ENCODE measurements at regions not wholly inside any gene's neighbourhood (a gene's known extent, or its start where the extent isn't known, plus 50 kb on each side); places are given as distances from the start of the nearest gene placed in this dataset.

DNA sequence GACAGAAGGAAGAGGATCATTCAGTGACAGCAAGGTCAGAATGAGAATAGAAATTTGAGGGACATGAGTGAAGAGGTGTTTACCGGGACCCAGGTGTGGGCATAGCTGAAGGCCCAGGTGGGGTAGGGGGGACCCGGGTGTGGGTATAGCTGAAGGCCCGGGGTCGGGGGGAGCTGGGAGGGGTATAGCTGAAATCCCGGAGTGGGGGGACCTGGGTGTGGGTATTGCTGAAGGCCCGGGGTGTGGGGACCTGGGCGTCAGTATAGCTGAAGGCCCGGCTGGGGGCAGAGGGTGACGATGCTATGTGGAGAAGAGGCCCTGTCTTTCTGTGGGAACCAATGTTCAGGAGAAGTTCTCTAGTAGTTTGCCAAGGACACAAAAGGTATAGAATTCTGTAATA, 183.0 kb upstream of the PITRM1 start:
- no peaks in the 10 kb centered on the region for H3K36me3 ChIP-seq
- 97 to 98% methylated on average over 9 of the region's 9 CpGs for WGBS, 2 donors
- H3K9me3 ChIP-seq = peaks cover 0 to 11% (median 0%) of the 10 kb centered on the region in 11 donors
- peaks cover 0 to 9% (median 6%) of the 10 kb centered on the region in 9 donors for H3K4me1 ChIP-seq
- DNase-seq (no peak), ATAC-seq (no peak)
- intact Hi-C loops (cut with DNase I) = no loop called here
- no peak overlapping the region for H3K27ac ChIP-seq
- no peak overlapping the region for H3K4me3 ChIP-seq
- H3K27me3 ChIP-seq = no peaks in the 10 kb centered on the region
- TF ChIP-seq, protein P1, sequence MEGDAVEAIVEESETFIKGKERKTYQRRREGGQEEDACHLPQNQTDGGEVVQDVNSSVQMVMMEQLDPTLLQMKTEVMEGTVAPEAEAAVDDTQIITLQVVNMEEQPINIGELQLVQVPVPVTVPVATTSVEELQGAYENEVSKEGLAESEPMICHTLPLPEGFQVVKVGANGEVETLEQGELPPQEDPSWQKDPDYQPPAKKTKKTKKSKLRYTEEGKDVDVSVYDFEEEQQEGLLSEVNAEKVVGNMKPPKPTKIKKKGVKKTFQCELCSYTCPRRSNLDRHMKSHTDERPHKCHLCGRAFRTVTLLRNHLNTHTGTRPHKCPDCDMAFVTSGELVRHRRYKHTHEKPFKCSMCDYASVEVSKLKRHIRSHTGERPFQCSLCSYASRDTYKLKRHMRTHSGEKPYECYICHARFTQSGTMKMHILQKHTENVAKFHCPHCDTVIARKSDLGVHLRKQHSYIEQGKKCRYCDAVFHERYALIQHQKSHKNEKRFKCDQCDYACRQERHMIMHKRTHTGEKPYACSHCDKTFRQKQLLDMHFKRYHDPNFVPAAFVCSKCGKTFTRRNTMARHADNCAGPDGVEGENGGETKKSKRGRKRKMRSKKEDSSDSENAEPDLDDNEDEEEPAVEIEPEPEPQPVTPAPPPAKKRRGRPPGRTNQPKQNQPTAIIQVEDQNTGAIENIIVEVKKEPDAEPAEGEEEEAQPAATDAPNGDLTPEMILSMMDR (IDR thresholded peaks at IDR 0.05) = no peak

DNA sequence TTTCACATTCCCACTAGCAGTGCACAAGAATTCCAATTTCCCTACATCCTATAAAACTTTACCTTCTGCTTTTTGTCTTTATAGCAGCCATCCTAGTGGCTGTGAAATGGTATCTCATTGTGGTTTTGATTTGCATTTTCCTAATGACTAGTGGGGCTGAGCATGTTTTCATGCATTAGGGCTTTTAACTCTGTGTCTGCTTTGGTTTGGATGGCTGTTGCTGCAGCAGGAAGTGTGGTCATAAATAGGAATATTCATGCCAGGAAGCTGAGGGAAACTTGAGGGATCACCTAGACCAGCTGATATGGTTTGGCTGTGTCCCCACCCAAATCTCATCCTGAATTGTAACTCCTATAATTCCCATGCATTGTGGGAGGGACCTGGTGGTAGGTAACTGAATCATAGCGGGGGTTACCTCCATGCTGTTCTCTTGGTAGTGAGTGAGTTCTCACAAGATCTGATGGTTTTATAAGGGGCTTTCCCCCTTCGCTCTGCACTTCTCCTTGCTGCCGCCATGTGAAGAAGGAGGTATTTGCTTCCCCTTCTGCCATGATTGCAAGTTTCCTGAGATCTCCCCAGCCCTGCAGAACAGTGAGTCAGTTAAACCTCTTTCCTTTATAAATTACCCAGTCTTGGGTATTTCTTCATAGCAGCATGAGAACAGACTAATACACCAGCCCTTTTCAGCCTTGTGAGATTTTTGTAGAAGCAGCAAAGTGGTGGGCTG, 181.8 kb upstream of the PITRM1 start:
- DNase-seq (no peak), ATAC-seq (no peak)
- TF ChIP-seq, protein P1 (IDR thresholded peaks at IDR 0.05) = no peak
- Histone ChIP-seq H3K27me3 (no peaks in the 10 kb centered on the region), H3K4me3 (no peak overlapping the region), H3K9me3 (peaks cover 0 to 11% (median 0%) of the 10 kb centered on the region in 11 donors), H3K27ac (no peak overlapping the region), H3K4me1 (peaks cover 0 to 9% (median 6%) of the 10 kb centered on the region in 9 donors), H3K36me3 (no peaks in the 10 kb centered on the region)
- 95 to 99% methylated on average over 3 of the region's 3 CpGs for whole genome bisulfite sequencing, 2 donors
- intact Hi-C loops (cut with DNase I) = no loop called here

DNA sequence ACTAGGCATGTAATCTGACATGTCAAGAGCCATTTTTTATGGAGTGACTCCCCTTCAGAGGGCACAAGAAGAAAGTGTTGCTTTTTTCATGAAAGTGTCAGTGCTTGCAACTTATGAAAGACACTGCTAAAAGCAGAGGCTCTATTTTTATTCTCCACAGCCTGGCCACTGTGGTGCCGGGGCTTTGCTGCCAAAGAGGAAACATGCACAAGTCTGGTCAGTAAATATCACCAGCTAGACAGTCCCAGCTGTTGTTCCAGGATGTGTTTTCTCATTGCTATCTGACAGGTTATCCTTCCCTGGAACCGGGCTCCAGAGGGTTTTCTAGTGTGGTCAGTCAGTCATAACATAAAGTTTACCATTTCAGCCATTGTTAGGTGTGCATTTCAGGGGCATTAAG, 180.7 kb upstream of the PITRM1 start:
- 2 to 7% methylated on average over 2 of the region's 2 CpGs for WGBS, 2 donors
- DNase-seq = no peak
- TF ChIP-seq, protein P1 (IDR thresholded peaks at IDR 0.05) = no peak
- no peaks in the 10 kb centered on the region for H3K36me3 ChIP-seq
- intact Hi-C loops (cut with DNase I) = no loop called here
- H3K9me3 ChIP-seq = peaks cover 0 to 7% (median 0%) of the 10 kb centered on the region in 11 donors
- no peak overlapping the region for H3K27ac ChIP-seq
- peak in 5 of 8 donors; percentile 28 to 75 (median 68) for ATAC-seq
- H3K4me3 ChIP-seq = no peak overlapping the region
- no peaks in the 10 kb centered on the region for H3K27me3 ChIP-seq
- peaks cover 0 to 9% (median 6%) of the 10 kb centered on the region in 9 donors for H3K4me1 ChIP-seq

DNA sequence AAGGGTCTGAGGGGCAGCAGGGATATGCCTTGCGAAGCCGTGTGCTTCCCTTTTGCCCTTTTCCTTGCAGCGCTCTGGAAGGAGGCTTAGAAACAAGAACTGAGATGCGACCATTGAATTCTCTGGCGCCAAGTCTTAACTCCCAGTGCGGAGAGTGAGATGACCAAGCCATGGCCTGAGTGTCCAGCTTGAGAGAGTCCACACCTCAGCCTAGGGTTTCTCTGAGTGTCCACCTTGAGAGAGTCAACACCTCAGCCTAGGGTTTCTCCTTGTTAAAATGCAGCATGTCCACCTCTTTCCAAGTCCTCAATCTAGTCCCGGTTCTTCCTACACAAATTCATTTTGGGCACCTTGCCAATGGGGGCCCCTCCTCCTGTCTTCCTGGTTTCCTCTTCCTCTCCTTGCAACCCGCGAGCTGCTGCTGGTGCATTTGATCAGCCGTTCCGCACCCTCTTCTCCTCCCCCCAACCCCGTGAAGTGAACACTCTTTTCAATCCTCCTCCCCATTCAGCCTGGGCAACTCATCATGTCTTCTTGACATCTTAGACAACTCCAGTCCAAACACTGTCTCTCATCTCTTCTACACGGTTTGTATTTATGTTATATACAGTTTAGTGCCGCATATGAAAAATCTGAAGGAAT, 178.2 kb upstream of the PITRM1 start:
- peaks cover 0 to 7% (median 0%) of the 10 kb centered on the region in 11 donors for H3K9me3 ChIP-seq
- WGBS, 2 donors = 62 to 64% methylated on average over 14 of the region's 14 CpGs
- no peak for ATAC-seq
- no peak overlapping the region for H3K4me3 ChIP-seq
- no peak for DNase-seq
- H3K36me3 ChIP-seq = no peaks in the 10 kb centered on the region
- TF ChIP-seq, protein P1 (IDR thresholded peaks at IDR 0.05) = no peak
- H3K27ac ChIP-seq = no peak overlapping the region
- peaks cover 0 to 2% (median 0%) of the 10 kb centered on the region in 7 donors for H3K27me3 ChIP-seq
- peaks cover 0 to 9% (median 6%) of the 10 kb centered on the region in 9 donors for H3K4me1 ChIP-seq
- intact Hi-C loops (cut with DNase I) = no loop called here
